Stomach (tissue), 4 donors: ENCODE measurements at regions not wholly inside any gene's neighbourhood (a gene's known extent, or its start where the extent isn't known, plus 50 kb on each side); places are given as distances from the start of the nearest gene placed in this dataset.

ENCODE experiments used
- CTCF ChIP-seq, 7 experiments: fragments of 450-650 bp in 4 of 7; fragments of 200-600 bp in 3 of 7; sonication (generic) in 3 of 7; IDR thresholded peaks; one replicate each; pipeline ENCODE4 v1.5.1; 2016 to 2019; ENCODE audit warnings: antibody characterized with exemption in 7 of 7, control low read depth in 2 of 7, mild to moderate bottlenecking in 1 of 7
- POLR2A ChIP-seq, 4 donors: fragments of 450-650 bp; IDR thresholded peaks; one replicate each; pipeline ENCODE4 v1.6.1; 2016; ENCODE audit warnings: antibody characterized with exemption in 4 of 4, control low read depth in 2 of 4, mild to moderate bottlenecking in 1 of 4, moderate library complexity in 1 of 4

GRCh38 chr3:18774319-18775088 is 349.4 kb upstream of the SATB1 start:
- TF ChIP-seq CTCF (IDR thresholded peaks at IDR 0.05) (no peak), POLR2A (IDR thresholded peaks at IDR 0.05) (no peak)
